HG03139 (cell line): ENCODE measurements at regions not wholly inside any gene's neighbourhood (a gene's known extent, or its start where the extent isn't known, plus 50 kb on each side); places are given as distances from the start of the nearest gene placed in this dataset.
"Not testable (repeated sequence)": the region's sequence is repeated elsewhere in the genome, so short reads cannot be mapped to it uniquely, and the experiment has no call there.

Source experiments
- ATAC-seq: cut with Tn5 transposase; IDR thresholded peaks from one replicate; pipeline ENCODE4 v1.9.1; 2021; ENCODE audit not compliant: unreplicated experiment

DNA sequence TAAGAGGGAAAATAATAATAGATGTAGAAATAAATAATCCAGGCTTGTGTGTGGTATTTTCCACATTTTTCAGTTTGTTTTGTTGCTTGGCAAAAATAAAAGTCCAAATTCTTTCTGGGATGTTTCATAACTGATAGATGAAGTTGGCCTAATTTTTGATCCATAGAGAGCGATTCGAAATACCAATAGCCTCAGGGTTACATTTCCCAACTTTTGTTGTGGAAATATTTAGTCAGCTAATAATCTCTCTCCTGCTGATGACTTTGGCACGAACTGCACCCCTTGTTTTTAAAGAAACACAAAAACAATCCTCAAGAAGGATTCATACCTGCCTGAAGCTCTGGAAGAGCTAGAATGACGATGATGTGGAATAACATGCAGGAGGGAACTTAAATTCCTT lies 483.2 kb downstream of the ADRA2A start:
- no peak for ATAC-seq

DNA sequence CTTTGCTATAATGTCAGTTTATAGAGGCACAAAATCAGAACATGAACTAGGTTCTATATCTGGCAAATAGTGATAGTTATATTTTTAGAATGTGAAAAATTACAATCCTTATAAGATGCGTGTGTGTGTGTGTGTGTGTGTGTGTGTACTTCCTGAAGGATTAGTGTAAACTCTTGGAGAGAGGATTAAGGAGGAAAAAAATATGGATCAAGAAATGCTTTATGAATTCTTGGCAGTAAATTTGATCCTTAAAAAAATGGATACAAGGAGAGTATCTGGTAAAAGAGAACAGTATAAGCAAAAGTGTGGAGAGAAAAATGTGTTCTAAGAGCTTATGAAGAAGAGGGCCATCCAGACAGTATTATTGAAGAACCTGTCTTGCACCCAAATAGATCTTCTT lies 484.3 kb downstream of the ADRA2A start:
- ATAC-seq, result no peak

DNA sequence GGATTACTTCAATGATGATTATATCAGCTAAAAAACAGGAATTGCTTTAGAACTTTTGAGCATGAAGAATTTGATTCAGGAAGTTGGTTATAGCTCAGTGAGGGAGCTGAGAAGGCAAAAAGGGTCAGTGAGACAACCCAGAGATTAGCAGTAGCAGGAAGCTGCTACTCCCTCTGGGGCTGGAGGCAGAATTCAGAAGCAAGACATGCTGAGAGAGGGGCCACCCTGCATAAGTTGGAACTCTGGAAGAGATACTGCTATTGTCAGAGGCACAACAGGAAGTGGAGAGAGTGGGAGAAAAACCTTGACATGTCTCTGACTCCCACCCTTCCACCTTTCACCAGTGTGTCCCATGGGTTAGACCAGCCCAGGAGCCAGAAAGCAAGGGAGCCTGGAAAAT lies 488.7 kb downstream of the ADRA2A start:
- ATAC-seq, result no peak

DNA sequence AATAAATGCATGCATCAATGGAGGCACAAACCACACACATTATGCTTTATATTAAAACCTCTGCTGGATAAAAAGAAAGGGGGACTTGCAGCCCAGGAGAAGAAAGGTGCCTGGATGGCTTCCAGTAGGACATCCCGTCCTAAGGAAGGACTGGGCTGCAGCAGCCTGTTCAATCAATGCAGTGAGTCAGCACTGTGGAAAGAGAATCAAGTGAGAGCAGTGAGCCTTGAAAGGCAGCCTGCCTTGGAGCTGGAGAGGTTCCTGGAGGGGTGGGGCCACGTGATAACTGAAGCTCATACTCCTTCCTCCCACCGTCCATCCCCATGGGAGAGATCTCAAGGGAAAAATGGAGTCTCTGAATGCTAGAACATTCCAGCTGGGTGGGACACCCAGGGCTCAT lies 501.2 kb downstream of the ADRA2A start:
- ATAC-seq, result no peak

DNA sequence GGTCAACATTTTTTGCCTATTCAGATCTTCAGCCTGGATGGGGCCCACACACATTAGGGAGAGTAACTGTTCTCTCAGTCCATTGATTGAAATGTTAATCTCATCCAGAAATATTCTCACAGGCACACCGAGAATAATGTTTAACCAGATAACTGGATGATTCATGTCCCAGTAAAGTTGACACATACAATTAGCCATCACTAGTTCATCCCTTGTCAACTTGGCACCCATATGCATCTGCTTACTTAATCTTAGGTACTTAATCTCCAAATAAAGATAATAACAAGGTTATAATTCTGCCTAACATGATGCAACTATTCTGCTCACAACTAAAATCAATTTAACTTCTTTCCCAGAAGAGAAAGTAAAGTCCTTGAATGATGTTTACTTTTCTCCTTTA lies 502.6 kb downstream of the ADRA2A start:
- no peak for ATAC-seq

DNA sequence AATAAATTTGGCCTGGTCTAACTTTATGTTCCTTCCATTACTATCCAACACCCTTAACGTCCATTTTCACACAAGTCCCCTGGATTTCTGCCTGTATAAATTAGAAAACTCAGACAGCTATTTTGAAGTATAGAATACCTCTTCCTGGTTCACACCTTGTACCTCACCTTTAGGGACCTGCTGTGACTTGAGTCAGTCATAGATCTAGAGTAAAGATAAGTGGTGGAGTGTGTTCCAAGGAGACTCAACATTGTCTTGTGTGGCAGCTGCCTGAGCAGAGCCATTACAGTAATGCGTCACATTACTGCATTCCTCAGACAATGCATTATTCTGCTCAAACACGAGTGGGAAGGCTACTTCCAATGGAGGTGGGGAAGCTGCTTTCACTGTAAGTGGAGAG lies 513.9 kb downstream of the ADRA2A start:
- no peak for ATAC-seq

DNA sequence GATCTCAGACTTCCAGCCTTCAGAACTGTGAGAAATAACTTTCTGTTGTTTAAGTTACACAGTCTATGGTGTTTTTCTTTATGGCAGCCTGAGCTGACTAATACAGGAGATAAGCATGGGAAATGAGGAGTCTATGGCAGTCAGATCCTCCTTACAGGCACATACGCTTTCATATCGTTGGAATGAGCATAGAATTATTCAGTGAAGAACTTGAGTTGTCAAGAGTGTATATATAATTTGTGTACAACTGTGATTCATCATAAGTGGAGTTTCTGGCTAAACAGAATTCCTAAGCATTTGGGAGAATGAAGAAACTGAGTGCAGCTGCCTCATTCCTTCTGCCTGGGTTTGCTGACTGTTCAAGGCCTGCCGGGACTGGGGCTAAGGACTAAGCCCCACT lies 516.7 kb downstream of the ADRA2A start:
- ATAC-seq, result no peak

DNA sequence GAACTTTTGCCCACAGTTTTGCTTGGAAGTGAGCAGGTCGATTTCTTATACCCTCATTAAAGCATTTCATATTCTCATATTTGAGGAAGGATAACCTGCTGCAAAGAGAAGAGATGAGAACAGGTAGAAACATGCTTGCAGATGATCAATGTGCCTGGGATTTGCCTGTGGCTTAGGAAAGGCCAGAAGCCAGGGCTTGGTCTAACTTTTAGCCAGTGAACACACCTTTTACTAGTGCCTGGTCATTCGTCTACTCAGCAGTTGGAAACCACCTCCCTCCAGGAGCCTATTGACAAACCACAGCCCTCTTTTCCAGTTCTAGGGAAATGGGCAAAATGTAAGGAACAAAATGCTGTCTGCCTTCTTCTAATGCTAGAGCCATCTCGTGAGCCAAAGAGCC lies 518.3 kb downstream of the ADRA2A start:
- no peak for ATAC-seq

DNA sequence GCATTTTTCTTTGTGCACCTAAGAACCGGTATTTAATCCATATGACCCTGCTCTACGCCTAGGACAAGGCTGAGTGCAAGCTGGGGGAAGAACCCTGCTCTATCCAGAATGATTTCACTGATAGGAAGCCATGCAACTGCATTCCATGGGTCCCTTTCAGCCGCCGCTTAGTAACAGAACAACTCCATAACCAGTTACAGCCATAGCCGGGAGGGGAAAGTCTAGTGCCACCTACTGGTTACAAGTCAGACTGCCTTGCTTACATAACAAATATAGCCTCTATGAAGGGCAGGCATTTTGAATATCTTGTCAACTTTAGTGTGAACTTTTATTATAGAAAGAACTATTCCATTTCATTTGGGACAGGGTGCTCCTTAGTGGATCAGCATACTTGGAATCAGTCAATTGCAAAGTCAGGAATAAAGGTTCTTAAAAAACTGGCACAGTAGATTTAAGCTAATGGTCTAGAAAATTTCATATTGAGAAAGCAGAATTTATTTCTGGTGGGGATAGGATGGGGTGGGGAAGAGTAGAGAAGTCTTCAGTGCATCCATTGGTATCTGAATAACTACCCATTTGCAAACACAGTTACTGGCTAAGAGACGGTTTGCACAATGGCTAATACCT lies 521.7 kb downstream of the ADRA2A start:
- ATAC-seq, result peak; percentile 92

DNA sequence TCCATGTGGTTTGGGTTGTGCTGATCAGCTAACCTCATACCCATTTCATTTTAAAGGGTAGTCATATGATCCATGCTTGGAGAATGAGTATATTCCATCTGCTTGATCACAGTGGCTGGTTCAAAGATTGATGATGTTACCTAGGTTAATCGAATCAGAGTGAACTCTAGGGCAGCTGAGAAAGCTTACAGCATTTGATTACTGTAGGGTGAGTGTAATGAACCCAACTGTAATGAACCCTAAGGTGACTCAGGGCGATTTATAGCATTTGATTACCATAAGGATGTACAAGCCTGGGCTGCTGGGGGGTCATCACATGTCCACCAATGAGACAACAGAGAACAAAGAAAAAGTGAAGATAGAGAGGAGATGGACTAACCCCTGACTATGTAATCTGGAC lies 523.1 kb downstream of the ADRA2A start:
- ATAC-seq, result no peak

DNA sequence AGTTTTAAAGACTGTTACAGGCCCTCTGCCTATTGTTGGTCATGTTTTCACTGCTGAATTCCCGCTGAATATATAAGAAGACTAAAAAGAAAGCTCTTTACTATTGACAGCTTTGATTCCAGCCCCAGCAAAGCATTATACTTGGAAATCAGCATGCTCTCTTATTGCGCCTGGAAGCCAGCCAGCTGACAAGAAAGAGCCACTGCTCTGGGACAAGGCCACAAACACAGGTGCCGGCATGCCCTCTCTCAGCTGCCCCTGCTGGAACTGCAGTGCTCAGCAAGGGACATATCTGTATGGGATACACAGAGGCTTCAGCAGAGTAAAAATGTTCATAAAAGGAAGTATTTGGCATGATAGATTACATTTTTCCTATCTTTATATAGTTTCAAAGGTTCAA lies 523.9 kb downstream of the ADRA2A start:
- ATAC-seq, result no peak

DNA sequence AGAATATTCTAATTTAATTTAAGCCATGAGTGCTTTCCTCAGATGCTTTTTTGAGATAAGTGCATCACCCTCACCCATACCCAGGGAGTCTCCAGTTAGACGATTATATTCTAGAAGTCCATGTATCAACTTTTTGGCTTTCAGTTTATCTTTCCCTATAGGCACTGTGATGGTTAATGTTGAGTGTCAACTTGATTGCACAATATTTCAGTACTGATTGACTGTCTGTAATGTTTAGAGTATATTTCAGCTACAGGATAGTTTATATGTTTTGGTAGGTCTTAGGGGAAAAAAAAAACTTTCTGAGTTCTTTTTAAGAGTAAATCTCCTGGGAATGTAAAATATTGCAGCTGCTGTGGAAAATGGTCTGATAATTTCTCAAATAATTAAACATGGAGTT lies 535.4 kb downstream of the ADRA2A start:
- no peak for ATAC-seq

DNA sequence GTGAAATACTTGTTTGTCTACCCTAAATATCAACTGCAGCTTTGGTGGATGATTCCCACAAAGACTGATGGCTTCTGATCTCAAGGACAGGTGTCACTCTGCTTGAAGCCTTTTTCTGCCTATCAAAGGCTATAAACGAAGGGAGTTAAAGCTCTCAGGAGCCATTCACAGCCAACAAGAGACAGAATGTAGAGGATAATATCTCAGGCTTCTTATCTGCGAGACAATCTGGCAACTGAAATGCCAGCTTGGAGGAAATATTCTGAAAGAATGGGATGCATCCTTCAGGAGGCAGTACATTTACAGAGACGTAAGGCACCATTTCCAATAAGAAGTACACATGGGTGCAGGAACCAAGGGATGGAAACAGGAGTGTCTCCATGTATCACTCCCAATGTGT lies 549.4 kb downstream of the GPAM start:
- no peak for ATAC-seq

DNA sequence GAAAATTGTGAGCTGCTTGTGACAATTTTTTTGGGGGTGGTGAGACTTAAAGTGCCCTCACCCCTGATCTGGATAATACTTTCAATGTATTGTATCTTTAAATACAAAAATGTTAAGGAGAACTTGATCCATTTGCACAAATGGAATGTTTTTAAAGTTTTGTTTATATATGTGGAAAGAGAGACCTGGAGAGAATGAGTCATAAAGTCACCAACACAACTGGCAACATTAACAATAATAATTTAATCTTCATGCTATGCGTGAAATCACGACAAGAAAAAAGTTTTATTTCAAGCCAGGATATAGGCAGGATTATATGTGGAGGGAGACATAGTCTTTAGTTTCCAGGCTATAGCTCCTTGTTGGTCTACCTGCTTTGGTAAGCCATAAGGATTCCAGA lies 537.5 kb downstream of the GPAM start:
- no peak for ATAC-seq

DNA sequence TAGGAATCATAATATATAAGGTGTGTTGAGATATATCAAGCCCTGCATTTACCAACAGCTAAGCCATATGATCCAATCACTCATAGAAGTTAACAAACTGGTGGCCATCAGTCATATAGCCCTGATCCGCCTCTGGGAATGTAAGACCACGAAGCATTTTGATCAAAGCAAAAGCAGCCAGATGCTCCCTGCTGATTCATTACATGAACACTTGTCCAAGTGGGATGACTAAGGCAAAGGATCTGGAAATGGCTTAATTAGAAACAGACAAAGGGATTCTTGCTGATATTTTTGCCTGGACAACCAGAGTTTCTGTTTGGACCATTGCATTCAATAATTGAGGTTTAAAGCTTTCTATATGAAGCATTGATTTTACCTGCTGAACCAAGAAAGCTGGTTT lies 535.5 kb downstream of the GPAM start:
- no peak for ATAC-seq

DNA sequence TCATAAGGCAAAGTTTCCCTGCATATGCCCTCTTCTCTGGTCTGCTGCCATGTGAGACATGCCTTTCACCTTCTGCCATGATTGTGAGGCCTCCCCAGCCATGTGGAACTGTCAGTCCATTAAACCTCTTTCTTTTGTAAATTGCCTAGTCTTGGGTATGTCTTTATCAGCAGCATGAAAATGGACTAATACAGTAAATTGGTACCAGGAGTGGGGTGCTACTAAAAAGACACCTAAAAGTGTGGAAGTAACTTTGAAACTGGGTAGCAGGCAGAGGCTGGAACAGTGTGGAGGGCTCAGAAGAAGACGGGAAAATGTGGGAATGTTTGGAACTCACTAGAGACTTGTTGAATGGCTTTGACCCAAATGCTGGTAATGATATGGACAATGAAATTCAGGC lies 534.5 kb downstream of the GPAM start:
- ATAC-seq, result not testable (repeated sequence)

DNA sequence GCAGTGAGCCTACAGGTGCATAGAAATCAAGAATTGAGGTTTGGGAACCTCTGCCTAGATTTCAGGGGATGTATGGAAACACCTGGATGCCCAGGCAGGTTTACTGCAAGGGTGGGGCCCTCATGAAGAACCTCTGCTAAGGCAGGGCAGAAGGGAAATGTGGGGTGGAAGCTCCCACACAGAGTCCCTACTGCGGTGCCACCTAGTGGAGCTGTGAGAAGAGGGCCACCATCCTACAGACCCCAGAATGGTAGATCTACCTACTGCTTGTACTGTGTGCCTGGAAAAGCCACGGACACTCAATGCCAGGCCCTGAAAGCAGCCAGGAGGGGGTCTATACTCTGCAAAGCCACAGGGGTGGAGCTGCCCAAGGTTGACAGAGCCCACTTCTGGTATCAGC lies 533.5 kb downstream of the GPAM start:
- ATAC-seq, result no peak

DNA sequence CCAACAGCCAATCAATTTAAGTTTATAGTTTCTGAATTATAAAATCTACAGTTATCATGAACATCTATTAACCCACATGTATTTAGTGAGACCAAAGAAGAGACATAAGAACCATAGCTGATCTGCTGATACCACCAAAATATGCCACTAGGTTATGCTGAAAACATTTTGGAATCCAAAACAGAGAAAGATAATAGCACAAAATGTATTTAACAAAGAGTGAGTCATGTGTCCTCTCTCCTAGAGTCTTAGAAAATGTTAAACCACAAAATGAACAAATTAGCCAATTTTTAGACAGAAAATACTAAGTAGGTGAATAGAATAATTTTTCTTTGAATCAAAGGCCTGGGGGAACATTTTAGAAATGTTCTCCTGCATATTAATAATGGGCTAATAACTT lies 527.5 kb downstream of the GPAM start:
- no peak for ATAC-seq

DNA sequence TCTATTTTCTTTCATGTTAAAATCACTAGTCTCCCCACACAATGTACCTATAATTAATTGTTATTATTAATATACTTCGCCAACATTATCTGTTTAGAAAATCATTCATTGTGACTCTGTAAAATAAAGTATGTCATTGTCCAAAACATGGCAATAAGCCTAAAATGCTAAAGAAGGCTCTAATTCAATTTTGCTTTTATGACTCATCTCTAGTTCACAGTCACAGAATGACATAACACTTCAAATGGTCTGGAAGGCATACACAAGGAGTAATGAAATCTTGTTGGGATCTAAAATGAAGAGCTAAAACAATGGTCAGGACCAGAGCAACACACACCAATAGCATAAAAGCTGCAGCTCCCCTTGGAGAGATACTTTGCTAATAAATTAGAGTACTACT lies 505.8 kb downstream of the GPAM start:
- ATAC-seq, result no peak

DNA sequence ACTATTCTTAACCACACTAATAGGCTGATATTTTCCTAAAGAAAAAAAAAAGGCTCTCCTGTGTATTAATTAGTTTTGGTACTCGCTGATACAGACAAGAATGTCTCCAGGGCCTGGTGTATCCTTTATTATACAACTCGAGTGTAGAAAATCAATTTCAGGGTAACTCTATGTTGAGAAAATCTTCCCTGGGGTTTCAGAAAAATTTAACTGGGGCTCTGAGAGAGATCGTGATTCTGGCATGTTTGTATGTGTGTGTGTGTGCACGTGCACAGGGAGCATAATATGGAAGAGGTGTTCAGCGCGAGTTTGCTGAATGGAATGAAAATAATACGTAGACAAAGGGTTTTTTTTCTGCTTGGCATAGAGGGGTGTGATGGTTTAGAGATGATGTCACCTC lies 496.8 kb downstream of the GPAM start:
- no peak for ATAC-seq

DNA sequence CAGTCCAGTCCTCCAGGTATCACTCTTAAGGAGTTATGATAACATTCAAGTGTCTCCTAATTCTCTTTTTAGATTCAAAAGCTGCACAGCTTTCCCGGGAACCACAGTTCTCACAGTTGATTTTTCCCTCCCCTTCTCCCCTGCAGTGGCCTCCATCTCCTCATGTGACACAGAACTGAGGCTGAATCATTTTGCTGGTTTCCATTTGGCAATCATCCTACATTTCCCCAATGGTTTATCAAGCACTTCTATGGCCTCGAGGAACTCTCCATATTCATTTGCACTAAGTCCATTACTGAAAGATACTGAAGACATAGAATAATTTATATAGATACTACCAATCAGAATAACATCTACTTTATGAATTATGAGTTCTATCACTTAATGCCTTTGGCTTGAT lies 484.9 kb downstream of the GPAM start:
- ATAC-seq, result no peak

DNA sequence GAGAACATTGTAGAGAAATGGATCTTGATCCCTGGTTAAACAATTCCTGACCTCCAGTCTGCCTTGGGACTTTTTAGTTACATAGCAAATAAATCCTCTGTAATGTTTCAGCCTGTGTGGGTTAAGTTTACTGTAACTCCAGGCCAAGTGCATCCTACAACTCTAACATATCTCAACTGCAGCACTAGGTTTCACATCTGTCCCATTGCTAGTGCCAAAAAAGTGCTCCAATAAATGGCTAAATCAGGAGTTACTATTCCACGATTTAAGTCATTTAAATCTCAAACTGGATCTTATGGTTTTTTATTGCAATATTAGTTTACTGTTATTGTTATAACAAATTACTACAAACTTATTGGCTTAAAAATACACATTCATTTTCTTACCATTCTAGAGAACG lies 479.6 kb downstream of the GPAM start:
- no peak for ATAC-seq

DNA sequence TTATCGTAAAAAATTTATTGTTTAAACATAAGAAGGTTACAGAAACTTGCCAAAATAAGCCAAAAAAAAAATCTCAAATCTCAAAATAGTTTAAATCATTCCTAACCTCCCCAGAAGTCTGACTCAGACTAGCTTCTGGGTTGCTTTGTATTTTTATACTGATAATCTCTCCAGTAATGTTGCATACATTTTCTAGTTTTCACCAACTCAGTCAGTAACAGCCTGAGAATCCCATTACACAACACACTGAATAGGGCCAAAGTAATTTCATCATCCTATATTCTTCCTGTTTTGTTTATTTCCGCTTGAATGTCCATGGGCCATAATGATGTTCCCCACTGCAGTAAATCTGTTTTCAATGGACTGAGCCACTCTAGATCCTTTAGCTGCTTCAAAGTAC lies 478.5 kb downstream of the GPAM start:
- ATAC-seq, result no peak

DNA sequence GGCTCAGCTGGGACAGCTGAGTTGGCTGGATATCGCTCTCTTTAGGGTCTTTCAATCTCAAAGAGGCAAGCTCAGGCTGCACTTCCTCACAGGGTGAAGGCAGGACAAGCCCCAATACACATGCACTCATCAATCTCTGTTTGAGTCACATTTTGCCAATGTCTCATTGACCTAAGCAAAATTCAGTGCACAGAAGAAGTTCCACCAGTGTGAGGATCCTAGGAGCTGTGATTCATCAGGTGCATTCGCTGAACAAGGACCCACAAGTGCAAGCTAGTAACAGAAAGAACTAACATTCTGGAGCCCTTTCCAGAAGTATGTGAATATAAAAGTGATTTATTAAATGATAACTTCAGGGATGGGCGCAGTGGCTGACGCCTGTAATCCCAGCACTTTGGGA lies 477.2 kb downstream of the GPAM start:
- no peak for ATAC-seq
